ENCODE measurements at regions not wholly inside any gene's neighbourhood (a gene's known extent, or its start where the extent isn't known, plus 50 kb on each side); places are given as distances from the start of the nearest gene placed in this dataset.

- TF ChIP-seq POLR2A (IDR thresholded peaks at IDR 0.05) (no peak), POLR2AphosphoS5 (IDR thresholded peaks at IDR 0.05) (no peak), CTCF (IDR thresholded peaks at IDR 0.05) (no peak), EP300 (IDR thresholded peaks at IDR 0.05; ENCODE audit: low read depth) (no peak)
These were observed 189.0 kb upstream of the CSNK1A1L start for GRCh38 chr13:37294472-37294871.
